ENCODE measurements at regions not wholly inside any gene's neighbourhood (a gene's known extent, or its start where the extent isn't known, plus 50 kb on each side); places are given as distances from the start of the nearest gene placed in this dataset.

- peaks cover 4% of the 10 kb centered on the region for H3K27me3 ChIP-seq (ENCODE audit: insufficient read depth, low read length, poor library complexity)
- H3K9me3 ChIP-seq (ENCODE audit: insufficient read depth, low read length, severe bottlenecking), result no peaks in the 10 kb centered on the region
- H4K20me1 ChIP-seq (ENCODE audit: insufficient read depth, low read length), result no peaks in the 10 kb centered on the region
- no peak overlapping the region for H3K27ac ChIP-seq (ENCODE audit: low read length)
- H3K36me3 ChIP-seq (ENCODE audit: insufficient read depth, low read length), result no peaks in the 10 kb centered on the region
- H3K4me1 ChIP-seq (ENCODE audit: insufficient read depth, low read length), result no peaks in the 10 kb centered on the region
- TF ChIP-seq EZH2 (IDR thresholded peaks at IDR 0.05; ENCODE audit: borderline replicate concordance, low read depth, low read length, severe bottlenecking) (no peak), CTCF (IDR thresholded peaks at IDR 0.05; ENCODE audit: borderline replicate concordance, extremely low read depth, low read length, poor library complexity, severe bottlenecking) (no peak)
- ATAC-seq (ENCODE audit: insufficient read depth, low read depth), result no peak
- H2AFZ ChIP-seq (ENCODE audit: low read depth, low read length), result no peak overlapping the region
- no peak overlapping the region for H3K4me2 ChIP-seq (ENCODE audit: insufficient read depth, low read length)
- no peak overlapping the region for H3K9ac ChIP-seq (ENCODE audit: low read depth, low read length)
- DNase-seq, result no peak
- H3K79me2 ChIP-seq (ENCODE audit: insufficient read depth, low read length), result no peaks in the 10 kb centered on the region
- no peak overlapping the region for H3K4me3 ChIP-seq (ENCODE audit: low read depth in 1 of 2, low read length in 2 of 2)
Observed at GRCh38 chr5:62168506-62169281, 137.3 kb upstream of the KIF2A start.

- Histone ChIP-seq H4K20me1 (ENCODE audit: insufficient read depth, low read length) (no peaks in the 10 kb centered on the region), H3K27ac (ENCODE audit: low read length) (no peak overlapping the region), H3K4me2 (ENCODE audit: insufficient read depth, low read length) (no peak overlapping the region), H3K27me3 (ENCODE audit: insufficient read depth, low read length, poor library complexity) (no peaks in the 10 kb centered on the region), H3K4me3 (ENCODE audit: low read depth in 1 of 2, low read length in 2 of 2) (no peak overlapping the region), H2AFZ (ENCODE audit: low read depth, low read length) (no peak overlapping the region), H3K79me2 (ENCODE audit: insufficient read depth, low read length) (no peaks in the 10 kb centered on the region), H3K36me3 (ENCODE audit: insufficient read depth, low read length) (no peaks in the 10 kb centered on the region), H3K9ac (ENCODE audit: low read depth, low read length) (no peak overlapping the region), H3K4me1 (ENCODE audit: insufficient read depth, low read length) (no peaks in the 10 kb centered on the region), H3K9me3 (ENCODE audit: insufficient read depth, low read length, severe bottlenecking) (no peaks in the 10 kb centered on the region)
- ATAC-seq (ENCODE audit: insufficient read depth, low read depth) (no peak), DNase-seq (no peak)
- TF ChIP-seq CTCF (IDR thresholded peaks at IDR 0.05; ENCODE audit: borderline replicate concordance, extremely low read depth, low read length, poor library complexity, severe bottlenecking) (no peak), EZH2 (IDR thresholded peaks at IDR 0.05; ENCODE audit: borderline replicate concordance, low read depth, low read length, severe bottlenecking) (no peak)
Observed at GRCh38 chr5:62178258-62178657, 127.7 kb upstream of the KIF2A start.

- no peak for ATAC-seq (ENCODE audit: insufficient read depth, low read depth)
- Histone ChIP-seq H3K4me1 (ENCODE audit: insufficient read depth, low read length) (no peaks in the 10 kb centered on the region), H3K27ac (ENCODE audit: low read length) (no peak overlapping the region), H4K20me1 (ENCODE audit: insufficient read depth, low read length) (no peaks in the 10 kb centered on the region), H3K36me3 (ENCODE audit: insufficient read depth, low read length) (no peaks in the 10 kb centered on the region), H2AFZ (ENCODE audit: low read depth, low read length) (no peak overlapping the region), H3K4me3 (ENCODE audit: low read depth in 1 of 2, low read length in 2 of 2) (no peak overlapping the region), H3K27me3 (ENCODE audit: insufficient read depth, low read length, poor library complexity) (no peaks in the 10 kb centered on the region), H3K9me3 (ENCODE audit: insufficient read depth, low read length, severe bottlenecking) (no peaks in the 10 kb centered on the region), H3K9ac (ENCODE audit: low read depth, low read length) (no peak overlapping the region), H3K79me2 (ENCODE audit: insufficient read depth, low read length) (no peaks in the 10 kb centered on the region), H3K4me2 (ENCODE audit: insufficient read depth, low read length) (no peak overlapping the region)
- TF ChIP-seq CTCF (IDR thresholded peaks at IDR 0.05; ENCODE audit: borderline replicate concordance, extremely low read depth, low read length, poor library complexity, severe bottlenecking) (no peak), EZH2 (IDR thresholded peaks at IDR 0.05; ENCODE audit: borderline replicate concordance, low read depth, low read length, severe bottlenecking) (no peak)
- no peak for DNase-seq
Observed at GRCh38 chr5:62182802-62183201, 123.2 kb upstream of the KIF2A start.
